CD8-positive, alpha-beta memory T cell (primary cell): ENCODE measurements at regions not wholly inside any gene's neighbourhood (a gene's known extent, or its start where the extent isn't known, plus 50 kb on each side); places are given as distances from the start of the nearest gene placed in this dataset.

Experiments
- CTCF ChIA-PET: fragments of 350-600 bp; sonication (Branson Sonifier 250); formaldehyde crosslinking; loops from one replicate; lab custom pipeline; 2021; ENCODE audit warnings: antibody characterized with exemption; lab: Charles Lee
- POLR2A ChIA-PET: fragments of 350-600 bp; sonication (Branson Sonifier 250); formaldehyde crosslinking; loops from one replicate; lab custom pipeline; 2021; ENCODE audit warnings: antibody characterized with exemption; lab: Charles Lee
- DNase-seq, 5 donors: peaks; one replicate each; pipeline versions ENCODE4 v3.0.0 to v3.0.0-alpha.2; 2020 to 2022; ENCODE audit warnings: mixed read lengths in 1 of 5
- H3K27ac ChIP-seq: one replicate; pipeline ENCODE4 v1.7.0; 2013; ENCODE audit warnings: low read depth, mild to moderate bottlenecking, low read length, moderate library complexity
- H3K27me3 ChIP-seq: 2 replicates; pipeline ENCODE4 v1.7.0; 2013; ENCODE audit warnings: low read length, mild to moderate bottlenecking; ENCODE audit not compliant: insufficient read depth, poor library complexity, severe bottlenecking
- H3K36me3 ChIP-seq: 2 replicates; pipeline ENCODE4 v1.7.0; 2013; ENCODE audit warnings: mild to moderate bottlenecking, low read length, moderate library complexity; ENCODE audit not compliant: insufficient read depth
- H3K4me1 ChIP-seq: 2 replicates; pipeline ENCODE4 v1.7.0; 2013; ENCODE audit warnings: mild to moderate bottlenecking, low read length, moderate library complexity; ENCODE audit not compliant: insufficient read depth
- H3K4me3 ChIP-seq: 2 replicates; pipeline ENCODE4 v1.7.0; 2013; ENCODE audit warnings: mild to moderate bottlenecking, low read length
- H3K9me3 ChIP-seq: 2 replicates; pipeline ENCODE4 v1.7.0; 2013; ENCODE audit warnings: mild to moderate bottlenecking, low read length
- H3K27ac Mint-ChIP-seq, 8 donors: one replicate each; pipeline ENCODE4 v1.8.0; 2020 to 2021; ENCODE audit warnings: mixed read lengths in 8 of 8, mild to moderate bottlenecking in 6 of 8, inconsistent platforms in 3 of 8, moderate library complexity in 3 of 8
- H3K27me3 Mint-ChIP-seq, 2 donors: one replicate each; pipeline ENCODE4 v1.8.0; 2020 to 2021; ENCODE audit warnings: mixed read lengths in 2 of 2, mild to moderate bottlenecking in 1 of 2, moderate library complexity in 1 of 2
- H3K36me3 Mint-ChIP-seq, 3 donors: one replicate each; pipeline ENCODE4 v1.8.0; 2020 to 2021; ENCODE audit warnings: mixed read lengths in 3 of 3, inconsistent platforms in 1 of 3, mild to moderate bottlenecking in 1 of 3
- H3K4me1 Mint-ChIP-seq, 3 donors: one replicate each; pipeline ENCODE4 v1.8.0; 2020 to 2021; ENCODE audit warnings: mixed read lengths in 3 of 3, inconsistent platforms in 1 of 3, mild to moderate bottlenecking in 1 of 3
- H3K4me3 Mint-ChIP-seq, 7 donors: one replicate each; pipeline ENCODE4 v1.8.0; 2020 to 2021; ENCODE audit warnings: mixed read lengths in 7 of 7, mild to moderate bottlenecking in 6 of 7, moderate library complexity in 4 of 7, inconsistent platforms in 2 of 7
- H3K9me3 Mint-ChIP-seq, 5 donors: one replicate each; pipeline ENCODE4 v1.8.0; 2020 to 2022; ENCODE audit warnings: mixed read lengths in 5 of 5, mild to moderate bottlenecking in 3 of 5, moderate library complexity in 2 of 5, inconsistent platforms in 1 of 5

DNA sequence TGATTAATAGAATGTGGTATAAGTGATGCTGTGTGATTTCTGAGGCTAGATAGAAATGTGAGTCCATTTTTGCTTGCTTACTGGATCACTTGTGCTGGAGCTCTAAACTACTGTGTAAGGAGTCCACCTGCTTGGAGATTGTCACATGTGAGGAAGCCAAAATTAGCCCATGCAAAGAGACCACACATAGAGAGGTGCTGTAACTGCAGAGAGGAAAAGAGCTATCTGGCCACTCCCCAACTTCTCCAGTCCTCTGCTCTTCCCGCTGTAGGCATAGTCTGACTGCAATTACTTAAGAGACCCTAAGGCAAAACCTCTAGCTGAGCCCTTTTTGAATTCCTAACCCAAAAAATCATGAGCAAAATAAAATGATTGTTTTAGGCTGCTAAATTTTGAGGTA is 120.6 kb upstream of the FBXO11 start:
- H3K9me3 ChIP-seq, result no peaks in the 10 kb centered on the region
- peaks cover 0 to under 1% (median 0%) of the 10 kb centered on the region in 3 donors for H3K36me3 Mint-ChIP-seq
- no peak overlapping the region for H3K4me3 Mint-ChIP-seq
- no peaks in the 10 kb centered on the region for H3K4me1 Mint-ChIP-seq
- H3K27ac ChIP-seq, result no peak overlapping the region
- no peak overlapping the region for H3K27ac Mint-ChIP-seq
- H3K27me3 ChIP-seq, result peaks cover 3% of the 10 kb centered on the region
- H3K9me3 Mint-ChIP-seq, result no peaks in the 10 kb centered on the region
- no peaks in the 10 kb centered on the region for H3K36me3 ChIP-seq
- DNase-seq, result no peak
- ChIA-PET POLR2A (no interaction called here), CTCF (no interaction called here)
- H3K4me3 ChIP-seq, result no peak overlapping the region
- peaks cover 18 to 35% of the 10 kb centered on the region in 2 donors for H3K27me3 Mint-ChIP-seq
- H3K4me1 ChIP-seq, result no peaks in the 10 kb centered on the region

DNA sequence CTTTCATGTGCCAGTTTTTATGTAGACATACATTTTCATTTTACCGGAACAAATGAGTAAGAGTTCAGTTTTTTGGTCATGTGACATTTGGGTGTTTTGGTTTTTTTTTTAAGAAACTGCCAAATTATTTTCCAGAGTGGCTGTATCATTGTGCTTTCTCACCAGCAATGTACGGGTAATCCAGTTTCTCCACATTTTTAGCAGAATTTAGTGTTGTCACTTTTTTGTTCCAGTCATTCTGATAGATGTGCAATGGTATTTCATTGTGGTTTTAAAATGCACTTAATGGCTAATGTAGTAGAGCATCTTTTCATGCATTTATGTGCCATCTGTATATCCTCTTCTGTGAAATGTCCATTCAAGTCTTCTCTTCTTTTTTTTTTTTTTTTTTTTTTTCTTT is 126.5 kb upstream of the FBXO11 start:
- ChIA-PET CTCF (interaction anchor here (1.0 kb wide), 1 partner anchor 72 kb away, joined by 3 read pairs; no protein-coding TSS in a partner anchor), POLR2A (no interaction called here)
- Histone ChIP-seq H3K36me3 (no peaks in the 10 kb centered on the region), H3K4me1 (no peaks in the 10 kb centered on the region), H3K9me3 (no peaks in the 10 kb centered on the region), H3K4me3 (no peak overlapping the region), H3K27ac (no peak overlapping the region), H3K27me3 (no peaks in the 10 kb centered on the region)
- Mint-ChIP-seq H3K9me3 (peaks cover 0 to 8% (median 6%) of the 10 kb centered on the region in 5 donors), H3K4me3 (no peak overlapping the region), H3K27me3 (peaks cover 4% of the 10 kb centered on the region in 2 donors), H3K36me3 (peaks cover 0 to 8% (median 2%) of the 10 kb centered on the region in 3 donors), H3K4me1 (no peaks in the 10 kb centered on the region), H3K27ac (no peak overlapping the region)
- DNase-seq, result no peak

DNA sequence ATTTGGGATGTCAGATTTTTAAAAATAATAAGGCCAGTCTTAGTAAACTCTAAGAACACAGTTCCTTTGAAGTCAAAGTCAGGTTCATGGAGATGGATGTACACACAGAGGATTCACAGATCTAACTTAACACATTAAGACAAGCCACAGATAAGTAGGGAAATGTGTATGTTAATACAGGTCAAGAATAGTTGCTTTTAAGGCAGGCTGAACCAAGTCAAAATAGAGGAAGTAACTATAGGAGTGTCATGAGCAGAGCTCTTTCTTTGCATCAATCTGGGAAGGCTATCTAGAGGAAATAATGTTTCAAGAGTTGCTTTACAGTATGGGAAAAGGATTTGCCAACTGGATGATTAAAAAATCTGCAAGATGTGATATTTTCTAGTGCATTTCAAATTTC is 128.0 kb upstream of the FBXO11 start:
- ChIA-PET CTCF (no interaction called here), POLR2A (interaction anchor here (0.6 kb wide), 1 partner anchor 25 kb away, joined by 4 read pairs; no protein-coding TSS in a partner anchor)
- Histone ChIP-seq H3K27ac (no peak overlapping the region), H3K9me3 (no peaks in the 10 kb centered on the region), H3K27me3 (no peaks in the 10 kb centered on the region), H3K4me3 (no peak overlapping the region), H3K36me3 (no peaks in the 10 kb centered on the region), H3K4me1 (no peaks in the 10 kb centered on the region)
- Mint-ChIP-seq H3K27ac (no peak overlapping the region), H3K4me1 (no peaks in the 10 kb centered on the region), H3K9me3 (peaks cover 4 to 8% (median 6%) of the 10 kb centered on the region in 5 donors), H3K36me3 (peaks cover 0 to 8% (median 2%) of the 10 kb centered on the region in 3 donors), H3K27me3 (peaks cover 4 to 6% of the 10 kb centered on the region in 2 donors), H3K4me3 (no peak overlapping the region)
- no peak for DNase-seq

DNA sequence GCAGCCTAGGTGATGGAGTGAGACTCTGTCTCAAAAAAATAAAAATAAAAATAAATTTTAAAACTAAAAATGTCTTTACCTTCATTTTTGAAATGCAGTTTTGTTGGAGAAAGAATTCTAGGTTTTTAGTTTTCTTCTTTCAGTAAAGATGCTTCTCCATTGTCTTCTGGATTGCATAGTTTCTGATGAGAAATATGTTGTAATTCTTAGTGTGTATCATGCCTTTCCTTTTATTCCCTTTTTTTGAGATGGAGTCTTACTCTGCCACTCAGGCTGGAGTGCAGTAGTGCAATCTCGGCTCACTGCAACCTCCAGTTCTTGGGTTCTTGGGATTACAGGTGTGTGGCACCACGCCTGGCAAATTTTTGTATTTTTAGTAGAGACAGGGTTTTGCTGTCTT is 130.0 kb upstream of the FBXO11 start:
- Histone ChIP-seq H3K27me3 (no peaks in the 10 kb centered on the region), H3K9me3 (no peaks in the 10 kb centered on the region), H3K4me3 (no peak overlapping the region), H3K4me1 (no peaks in the 10 kb centered on the region), H3K27ac (no peak overlapping the region), H3K36me3 (no peaks in the 10 kb centered on the region)
- H3K4me1 Mint-ChIP-seq, result no peaks in the 10 kb centered on the region
- H3K36me3 Mint-ChIP-seq, result peaks cover 0 to 8% (median 2%) of the 10 kb centered on the region in 3 donors
- peaks cover 12 to 18% of the 10 kb centered on the region in 2 donors for H3K27me3 Mint-ChIP-seq
- no peak for DNase-seq
- ChIA-PET POLR2A (no interaction called here), CTCF (no interaction called here)
- no peak overlapping the region for H3K27ac Mint-ChIP-seq
- H3K9me3 Mint-ChIP-seq, result peaks cover 4 to 19% (median 11%) of the 10 kb centered on the region in 5 donors
- H3K4me3 Mint-ChIP-seq, result no peak overlapping the region

DNA sequence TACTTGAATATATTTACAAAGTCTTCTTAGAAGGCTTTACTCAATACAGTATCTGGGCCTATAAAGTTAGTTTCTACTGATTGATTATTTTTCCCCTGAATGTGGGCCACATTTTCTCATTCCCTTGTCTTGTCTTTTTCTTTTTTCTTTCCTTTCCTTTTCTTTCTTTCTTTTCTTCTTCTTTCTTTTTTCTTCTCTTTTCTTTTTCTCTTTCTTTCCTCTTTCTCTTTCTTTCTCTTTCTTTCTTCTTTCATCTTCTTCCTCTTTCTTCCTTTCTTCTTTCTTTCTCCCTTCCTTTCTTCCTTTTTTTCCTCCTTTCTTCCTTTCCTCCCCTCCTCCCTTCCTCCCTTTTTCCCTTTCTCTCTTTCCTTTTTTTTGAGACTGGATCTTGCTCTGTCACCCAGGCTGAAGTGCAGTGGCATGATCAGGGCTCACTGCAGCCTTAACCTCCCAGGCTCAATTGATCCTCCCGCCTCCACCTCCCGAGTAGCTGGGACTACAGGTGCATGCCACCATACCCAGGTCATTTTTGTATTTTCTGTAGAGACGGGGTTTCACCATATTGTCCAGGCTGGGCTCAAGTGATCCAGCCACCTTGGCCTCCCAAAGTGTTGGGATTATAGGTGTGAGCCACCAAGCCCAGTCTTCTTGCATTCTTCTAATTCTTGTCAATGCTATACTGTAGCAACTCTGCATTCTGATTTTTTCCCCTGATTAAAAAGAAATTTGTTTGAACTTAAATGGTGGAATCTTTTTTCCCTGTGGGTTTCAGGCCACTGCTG is 133.1 kb upstream of the FBXO11 start:
- peaks cover 23 to 45% of the 10 kb centered on the region in 2 donors for H3K27me3 Mint-ChIP-seq
- Histone ChIP-seq H3K4me3 (no peak overlapping the region), H3K27ac (no peak overlapping the region), H3K9me3 (no peaks in the 10 kb centered on the region), H3K4me1 (no peaks in the 10 kb centered on the region), H3K27me3 (no peaks in the 10 kb centered on the region), H3K36me3 (no peaks in the 10 kb centered on the region)
- H3K36me3 Mint-ChIP-seq, result peaks cover 0 to 15% (median 0%) of the 10 kb centered on the region in 3 donors
- peaks cover 4 to 19% (median 11%) of the 10 kb centered on the region in 5 donors for H3K9me3 Mint-ChIP-seq
- ChIA-PET POLR2A (no interaction called here), CTCF (no interaction called here)
- H3K4me1 Mint-ChIP-seq, result no peaks in the 10 kb centered on the region
- H3K4me3 Mint-ChIP-seq, result no peak overlapping the region
- DNase-seq, result no peak
- H3K27ac Mint-ChIP-seq, result no peak overlapping the region

DNA sequence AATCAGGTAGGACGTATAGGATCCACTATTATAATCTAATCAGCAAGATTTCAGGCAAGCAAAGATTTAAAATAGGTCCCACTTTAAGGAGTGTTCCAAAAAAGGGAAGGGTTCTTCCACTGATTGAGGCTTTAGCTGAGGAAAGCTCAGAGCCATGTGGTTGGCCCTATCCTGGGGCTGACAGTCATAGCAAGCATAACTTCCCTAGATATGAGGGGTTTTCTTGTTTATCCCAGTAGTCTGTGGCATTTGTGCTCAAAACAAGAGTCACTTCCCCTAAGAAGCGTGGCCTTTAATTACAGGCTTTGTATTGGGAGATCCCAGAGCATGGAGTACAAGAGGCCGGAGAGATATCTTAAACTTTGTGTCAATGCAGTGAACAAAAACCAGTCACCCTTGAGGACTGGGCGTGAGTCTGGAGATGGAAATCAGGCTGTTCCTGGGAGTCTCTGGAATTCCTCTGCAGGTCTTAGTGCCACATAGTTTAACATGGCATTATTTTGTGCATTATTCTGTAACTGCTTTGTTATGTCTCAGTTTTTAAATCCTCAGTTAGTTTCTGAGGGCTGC is 136.9 kb upstream of the FBXO11 start:
- DNase-seq, result no peak
- H3K27ac Mint-ChIP-seq, result no peak overlapping the region
- peaks cover 23 to 59% of the 10 kb centered on the region in 2 donors for H3K27me3 Mint-ChIP-seq
- no peaks in the 10 kb centered on the region for H3K4me1 Mint-ChIP-seq
- ChIA-PET CTCF (no interaction called here), POLR2A (no interaction called here)
- H3K4me1 ChIP-seq, result no peaks in the 10 kb centered on the region
- peaks cover 0 to 13% (median 5%) of the 10 kb centered on the region in 5 donors for H3K9me3 Mint-ChIP-seq
- no peak overlapping the region for H3K4me3 Mint-ChIP-seq
- no peaks in the 10 kb centered on the region for H3K9me3 ChIP-seq
- no peak overlapping the region for H3K27ac ChIP-seq
- no peak overlapping the region for H3K4me3 ChIP-seq
- no peaks in the 10 kb centered on the region for H3K27me3 ChIP-seq
- H3K36me3 Mint-ChIP-seq, result peaks cover 0 to 7% (median 0%) of the 10 kb centered on the region in 3 donors
- H3K36me3 ChIP-seq, result no peaks in the 10 kb centered on the region

DNA sequence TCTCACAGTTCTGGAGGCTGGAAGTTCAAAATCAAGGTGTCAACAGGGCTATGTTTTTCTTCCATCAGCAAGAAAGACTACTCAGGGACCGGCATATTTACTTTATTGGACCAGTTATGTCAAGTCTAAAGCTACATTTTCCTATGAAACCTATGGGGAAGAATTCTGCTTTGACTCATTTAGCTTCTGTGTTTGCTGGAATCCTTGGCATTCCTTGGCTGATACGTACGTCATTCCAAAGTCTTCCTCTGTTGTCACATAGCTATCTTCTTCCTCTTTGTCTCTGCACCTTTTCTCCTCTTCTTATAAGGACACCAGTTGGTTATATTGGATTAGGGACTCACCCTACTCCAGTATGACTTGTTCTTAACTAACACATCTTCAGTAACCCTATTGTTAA is 137.4 kb upstream of the FBXO11 start:
- Mint-ChIP-seq H3K36me3 (peaks cover 0 to 7% (median 0%) of the 10 kb centered on the region in 3 donors), H3K27ac (no peak overlapping the region), H3K9me3 (peaks cover 0 to 13% (median 5%) of the 10 kb centered on the region in 5 donors), H3K27me3 (peaks cover 22 to 59% of the 10 kb centered on the region in 2 donors), H3K4me3 (no peak overlapping the region), H3K4me1 (no peaks in the 10 kb centered on the region)
- H3K9me3 ChIP-seq, result no peaks in the 10 kb centered on the region
- H3K36me3 ChIP-seq, result no peaks in the 10 kb centered on the region
- H3K4me3 ChIP-seq, result no peak overlapping the region
- POLR2A ChIA-PET, result no interaction called here
- no peaks in the 10 kb centered on the region for H3K27me3 ChIP-seq
- H3K4me1 ChIP-seq, result no peaks in the 10 kb centered on the region
- H3K27ac ChIP-seq, result no peak overlapping the region
- CTCF ChIA-PET, result no interaction called here
- DNase-seq, result no peak

DNA sequence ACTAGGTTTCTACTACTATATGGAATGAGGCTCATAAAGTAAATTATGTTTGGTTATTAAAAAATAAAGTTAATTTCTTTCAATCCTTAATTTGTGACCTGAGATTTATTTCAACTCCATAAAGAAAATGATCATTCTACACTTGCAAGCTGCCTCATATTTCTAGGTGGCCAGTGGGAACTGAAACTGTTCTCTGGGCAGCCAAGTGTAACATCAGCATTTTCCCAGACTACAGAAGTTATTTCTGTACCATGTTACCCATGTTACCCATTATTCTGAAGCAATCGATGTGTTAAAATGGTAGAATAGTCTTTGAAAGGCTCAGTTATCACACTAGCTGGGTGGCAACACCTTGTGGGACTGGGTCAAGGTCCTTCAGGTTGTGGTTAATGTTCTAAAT is 139.3 kb upstream of the FBXO11 start:
- ChIA-PET CTCF (no interaction called here), POLR2A (no interaction called here)
- Histone ChIP-seq H3K36me3 (no peaks in the 10 kb centered on the region), H3K4me1 (no peaks in the 10 kb centered on the region), H3K4me3 (no peak overlapping the region), H3K9me3 (no peaks in the 10 kb centered on the region), H3K27ac (no peak overlapping the region), H3K27me3 (no peaks in the 10 kb centered on the region)
- no peak overlapping the region for H3K4me3 Mint-ChIP-seq
- H3K27ac Mint-ChIP-seq, result no peak overlapping the region
- no peak for DNase-seq
- peaks cover 0 to 7% (median 0%) of the 10 kb centered on the region in 3 donors for H3K36me3 Mint-ChIP-seq
- peaks cover 23 to 52% of the 10 kb centered on the region in 2 donors for H3K27me3 Mint-ChIP-seq
- peaks cover 0 to 4% (median 0%) of the 10 kb centered on the region in 5 donors for H3K9me3 Mint-ChIP-seq
- H3K4me1 Mint-ChIP-seq, result no peaks in the 10 kb centered on the region
